K562 (cell line): ENCODE measurements at regions not wholly inside any gene's neighbourhood (a gene's known extent, or its start where the extent isn't known, plus 50 kb on each side); places are given as distances from the start of the nearest gene placed in this dataset.

Experiments
- BHLHE40 ChIP-seq: IDR thresholded peaks from 2 replicates; pipeline ENCODE4 v1.6.1; 2011; ENCODE audit warnings: low read length, improper control_type of control experiment
- CBX1 ChIP-seq: sonication (generic); IDR thresholded peaks from 2 replicates; pipeline ENCODE4 v1.6.1; 2016; ENCODE audit warnings: antibody characterized with exemption, low read depth, mild to moderate bottlenecking
- CHAMP1 ChIP-seq: fragments of 450-650 bp; IDR thresholded peaks from 2 replicates; pipeline ENCODE4 v1.6.1; 2016; ENCODE audit warnings: mild to moderate bottlenecking
- E2F3 ChIP-seq: fragments of 250-450 bp; sonication (Bioruptor Pico); IDR thresholded peaks from 2 replicates; pipeline ENCODE4 v1.4.0; 2020; ENCODE audit warnings: mild to moderate bottlenecking
- ERF ChIP-seq: fragments of 450-650 bp; formaldehyde crosslinking; IDR thresholded peaks from 2 replicates; pipeline ENCODE4 v1.4.0; 2020; ENCODE audit warnings: mild to moderate bottlenecking, mixed read lengths
- FOXJ3 ChIP-seq: sonication (generic); formaldehyde crosslinking; IDR thresholded peaks from 2 replicates; pipeline ENCODE4 v1.4.0; 2020; ENCODE audit warnings: mild to moderate bottlenecking, missing genetic modification reagents
- GATAD2A ChIP-seq: fragments of 450-650 bp; IDR thresholded peaks from 2 replicates; pipeline ENCODE4 v1.6.1; 2017
- GATAD2B ChIP-seq: fragments of 450-650 bp; IDR thresholded peaks from 2 replicates; pipeline ENCODE4 v1.6.1; 2017; ENCODE audit warnings: mild to moderate bottlenecking, borderline replicate concordance
- GMEB1 ChIP-seq: fragments of 250-450 bp; sonication (Bioruptor Pico); IDR thresholded peaks from 2 replicates; pipeline ENCODE4 v1.4.0; 2020; ENCODE audit warnings: mild to moderate bottlenecking
- HDAC3 ChIP-seq: fragments of 450-650 bp; IDR thresholded peaks from 2 replicates; pipeline ENCODE4 v1.6.1; 2018; ENCODE audit warnings: borderline replicate concordance, mild to moderate bottlenecking, moderate library complexity; ENCODE audit not compliant: partially characterized antibody
- HMG20A ChIP-seq: fragments of 450-650 bp; formaldehyde crosslinking; conservative IDR thresholded peaks from 2 replicates; pipeline ENCODE4 v1.4.0; 2020; ENCODE audit warnings: mild to moderate bottlenecking, mixed read lengths
- ILK ChIP-seq: fragments of 450-650 bp; IDR thresholded peaks from 2 replicates; pipeline ENCODE4 v1.6.1; 2016; ENCODE audit warnings: missing genetic modification characterization, low read depth, mild to moderate bottlenecking, missing compliant biosample characterization, moderate library complexity, borderline replicate concordance
- MAZ ChIP-seq, 2 experiments: fragments of 450-650 bp in 1 of 2; sonication (generic) in 1 of 2; formaldehyde crosslinking; IDR thresholded peaks in 1 of 2; conservative IDR thresholded peaks in 1 of 2; 2 replicates each; pipeline versions ENCODE4 v1.4.0 to v1.5.0; 2020; ENCODE audit warnings: mild to moderate bottlenecking in 1 of 2, missing genetic modification reagents in 1 of 2
- PHB ChIP-seq: fragments of 250-450 bp; sonication (Bioruptor Pico); IDR thresholded peaks from 2 replicates; pipeline ENCODE4 v1.5.0; 2021
- PHF21A ChIP-seq: fragments of 450-650 bp; IDR thresholded peaks from 2 replicates; pipeline ENCODE4 v1.6.1; 2017; ENCODE audit warnings: low read depth, borderline replicate concordance
- PRPF4 ChIP-seq: fragments of 200-400 bp; formaldehyde crosslinking; IDR thresholded peaks from one replicate; pipeline ENCODE4 v1.6.1; 2017; ENCODE audit warnings: low read length, low read depth, mild to moderate bottlenecking; ENCODE audit not compliant: insufficient read depth, poor library complexity, severe bottlenecking
- PTBP1 ChIP-seq: fragments of 200-400 bp; formaldehyde crosslinking; IDR thresholded peaks from 2 replicates; pipeline ENCODE4 v1.6.1; 2017; ENCODE audit warnings: low read depth, low read length
- STAT5A ChIP-seq: IDR thresholded peaks from 2 replicates; pipeline ENCODE4 v1.6.1; 2012; ENCODE audit warnings: low read length, inconsistent platforms, borderline replicate concordance
- TCF15 ChIP-seq: fragments of 250-450 bp; sonication (Bioruptor Pico); IDR thresholded peaks from 2 replicates; pipeline ENCODE4 v1.8.0; 2022; ENCODE audit warnings: moderate library complexity, mild to moderate bottlenecking, inconsistent platforms
- ZNF197 ChIP-seq: fragments of 200-800 bp; sonication (Bioruptor generic); IDR thresholded peaks from 2 replicates; pipeline ENCODE4 v1.6.1; 2016; ENCODE audit warnings: low read depth, missing genetic modification characterization, missing compliant biosample characterization
- ZNF23 ChIP-seq: fragments of 250-450 bp; sonication (Bioruptor Pico); IDR thresholded peaks from 2 replicates; pipeline ENCODE4 v1.4.0; 2020; ENCODE audit warnings: mild to moderate bottlenecking
- ZNF316 ChIP-seq: fragments of 450-650 bp; IDR thresholded peaks from 2 replicates; pipeline ENCODE4 v1.6.1; 2016
- ZNF408 ChIP-seq: fragments of 250-450 bp; sonication (Bioruptor Pico); IDR thresholded peaks from 2 replicates; pipeline ENCODE4 v1.4.0; 2020; ENCODE audit warnings: low read depth, mild to moderate bottlenecking, moderate library complexity
- ZNF507 ChIP-seq: conservative IDR thresholded peaks from 2 replicates; pipeline ENCODE4 v1.6.1; 2017; ENCODE audit warnings: missing genetic modification characterization, missing compliant biosample characterization
- ZNF717 ChIP-seq: fragments of 250-450 bp; sonication (Bioruptor Pico); IDR thresholded peaks from 2 replicates; pipeline ENCODE4 v1.5.0; 2021
- TF ChIP-seq, protein P1 (sequence below): fragments of 450-650 bp; formaldehyde crosslinking; IDR thresholded peaks from 2 replicates; pipeline ENCODE4 v1.4.0; 2022; ENCODE audit warnings: mild to moderate bottlenecking, moderate library complexity

DNA sequence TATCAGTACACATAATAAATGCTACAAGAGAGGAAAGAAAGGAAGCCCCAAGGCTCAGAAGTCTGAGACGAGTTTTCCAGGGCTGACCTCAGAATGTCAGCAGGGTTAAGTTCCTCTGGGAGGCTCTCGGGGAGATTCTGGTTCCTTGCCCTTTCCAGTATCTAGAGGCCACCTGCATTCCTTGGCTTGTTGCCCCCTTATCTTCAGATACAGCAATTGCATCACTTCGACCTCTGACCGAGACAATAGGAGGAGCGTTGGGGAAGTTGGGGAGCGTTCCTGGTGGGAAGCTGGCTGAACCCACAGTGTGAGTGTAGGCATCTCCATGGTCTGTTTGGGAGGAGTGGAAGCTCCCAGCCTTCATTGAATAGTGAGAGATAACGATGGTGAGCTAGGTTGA, 72.0 kb upstream of the MTPN start (continued):
- TF ChIP-seq ERF (CRISPR knock-in tag): no peak
- TF ChIP-seq PTBP1: no peak
- no peak for TF ChIP-seq E2F3 (CRISPR knock-in tag)
- no peak for TF ChIP-seq ZNF717 (CRISPR knock-in tag)
- TF ChIP-seq GATAD2A: no peak
- TF ChIP-seq, protein P1, sequence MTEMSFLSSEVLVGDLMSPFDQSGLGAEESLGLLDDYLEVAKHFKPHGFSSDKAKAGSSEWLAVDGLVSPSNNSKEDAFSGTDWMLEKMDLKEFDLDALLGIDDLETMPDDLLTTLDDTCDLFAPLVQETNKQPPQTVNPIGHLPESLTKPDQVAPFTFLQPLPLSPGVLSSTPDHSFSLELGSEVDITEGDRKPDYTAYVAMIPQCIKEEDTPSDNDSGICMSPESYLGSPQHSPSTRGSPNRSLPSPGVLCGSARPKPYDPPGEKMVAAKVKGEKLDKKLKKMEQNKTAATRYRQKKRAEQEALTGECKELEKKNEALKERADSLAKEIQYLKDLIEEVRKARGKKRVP (CRISPR knock-in tag): no peak
- TF ChIP-seq ZNF408 (CRISPR knock-in tag): no peak
- TF ChIP-seq FOXJ3 (CRISPR knock-in tag): no peak
- no peak for TF ChIP-seq TCF15 (CRISPR knock-in tag)
- TF ChIP-seq PRPF4: no peak
- TF ChIP-seq ZNF23: no peak
- peak; percentile 71; the same call in 1 of the 2 replicates for TF ChIP-seq STAT5A
- no peak for TF ChIP-seq ZNF197 (CRISPR knock-in tag)
- no peak for TF ChIP-seq PHF21A
- no peak for TF ChIP-seq HMG20A (CRISPR knock-in tag)
- no peak for TF ChIP-seq BHLHE40
- TF ChIP-seq ILK (tag): no peak
- no peak for TF ChIP-seq MAZ (CRISPR knock-in tag; conservative IDR thresholded peaks at IDR 0.05 in 1 of 2, IDR thresholded peaks at IDR 0.05 in 1 of 2)
- no peak for TF ChIP-seq PHB
- no peak for TF ChIP-seq ZNF507
- no peak for TF ChIP-seq GMEB1 (CRISPR knock-in tag)
- TF ChIP-seq CHAMP1: no peak; the same call in 1 of the 2 replicates
- TF ChIP-seq HDAC3: no peak
- no peak for TF ChIP-seq CBX1
- no peak for TF ChIP-seq GATAD2B
- no peak for TF ChIP-seq ZNF316
